A673 (cell line): ENCODE measurements at regions not wholly inside any gene's neighbourhood (a gene's known extent, or its start where the extent isn't known, plus 50 kb on each side); places are given as distances from the start of the nearest gene placed in this dataset.

Experiments used
- BruUV-seq: library from RNA; stranded (reverse); fragments of 400-500 nt; replicated peaks from 2 replicates; lab custom pipeline; 2021; lab: Mats Ljungman, UMichigan
- CTCF ChIA-PET: fragments of 300-600 bp; sonication (Branson Sonifier 250); formaldehyde crosslinking; loops from one replicate; lab custom pipeline; 2022; ENCODE audit warnings: antibody characterized with exemption; lab: Charles Lee
- POLR2A ChIA-PET: fragments of 300-600 bp; sonication (Branson Sonifier 250); formaldehyde crosslinking; loops from one replicate; lab custom pipeline; 2022; ENCODE audit warnings: antibody characterized with exemption; ENCODE audit not compliant: low non-redundant PET; lab: Charles Lee
- DNase-seq: peaks from one replicate; pipeline ENCODE4 v3.0.0-alpha.2; 2015; ENCODE audit warnings: low spot score
- H3K27ac ChIP-seq: fragments of 200-600 bp; sonication (generic); 2 replicates; pipeline ENCODE4 v1.5.1; 2016; ENCODE audit warnings: mixed run types, low read depth, mild to moderate bottlenecking, mixed read lengths, antibody characterized with exemption, low read length; ENCODE audit not compliant: poor library complexity, severe bottlenecking
- H3K27me3 ChIP-seq: fragments of 200-600 bp; sonication (generic); replicated peaks from 2 replicates; pipeline ENCODE4 v1.6.1; 2017; ENCODE audit warnings: mixed run types, low read depth, mild to moderate bottlenecking, mixed read lengths, antibody characterized with exemption, low read length; ENCODE audit not compliant: insufficient read depth, poor library complexity
- H3K36me3 ChIP-seq: fragments of 200-600 bp; sonication (generic); 2 replicates; pipeline ENCODE4 v1.6.1; 2016; ENCODE audit warnings: mixed run types, mild to moderate bottlenecking, mixed read lengths, antibody characterized with exemption, low read length; ENCODE audit not compliant: insufficient read depth, poor library complexity, severe bottlenecking
- H3K4me1 ChIP-seq: fragments of 200-600 bp; sonication (generic); 2 replicates; pipeline ENCODE4 v1.6.1; 2017; ENCODE audit warnings: mixed run types, mild to moderate bottlenecking, mixed read lengths, antibody characterized with exemption, low read length; ENCODE audit not compliant: insufficient read depth, poor library complexity, severe bottlenecking
- H3K4me3 ChIP-seq: fragments of 200-600 bp; sonication (generic); 2 replicates; pipeline ENCODE4 v1.5.1; 2016; ENCODE audit warnings: low read depth, mixed run types, mild to moderate bottlenecking, mixed read lengths, low read length; ENCODE audit not compliant: poor library complexity, severe bottlenecking
- H3K9me3 ChIP-seq: fragments of 200-600 bp; sonication (generic); 2 replicates; pipeline ENCODE4 v1.6.1; 2016; ENCODE audit warnings: mixed run types, low read depth, mild to moderate bottlenecking, mixed read lengths, antibody characterized with exemption, low read length; ENCODE audit not compliant: poor library complexity, severe bottlenecking
- EZH2 ChIP-seq: fragments of 200-600 bp; sonication (generic); IDR thresholded peaks from 2 replicates; pipeline ENCODE4 v1.6.1; 2017; ENCODE audit warnings: borderline replicate concordance, low read depth, mild to moderate bottlenecking, mixed read lengths, antibody characterized with exemption, low read length; ENCODE audit not compliant: poor library complexity, severe bottlenecking
- intact Hi-C: fragments of 100-400 bp; cut with micrococcal nuclease; formaldehyde crosslinking; loops from one replicate; pipeline ENCODE4 v1.10.0; 2022; ENCODE audit not compliant: unreplicated experiment
- TF ChIP-seq, protein P1 (sequence below): fragments of 300-800, 200-600 bp; sonication (generic); conservative IDR thresholded peaks from 2 replicates; pipeline ENCODE4 v1.5.1; 2017; ENCODE audit warnings: low read depth, mild to moderate bottlenecking, antibody characterized with exemption, low read length, moderate library complexity, mixed read lengths

DNA sequence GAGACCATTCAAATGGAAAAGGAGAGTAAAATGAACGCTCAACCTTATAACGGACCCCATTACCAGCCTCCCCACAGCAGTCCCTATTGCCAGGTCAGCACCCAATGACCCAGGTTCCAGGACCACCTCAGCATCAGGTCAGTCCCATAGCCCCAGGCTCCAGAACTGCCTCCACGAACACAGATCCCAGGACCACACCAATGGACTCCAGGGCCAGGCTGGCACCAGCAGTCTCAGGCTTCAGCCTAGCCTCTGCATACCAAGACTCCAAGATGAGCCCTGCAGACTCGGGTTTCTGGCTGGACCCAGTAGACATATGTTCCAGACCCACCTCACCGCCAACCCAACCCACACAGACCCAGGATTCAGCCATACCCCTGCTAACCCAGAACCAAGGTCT is 625.0 kb upstream of the RGS18 start:
- intact Hi-C loops = no loop called here
- BruUV-seq = no TSS peak
- no peak overlapping the region for H3K4me3 ChIP-seq
- no peak overlapping the region for H3K27ac ChIP-seq
- ChIA-PET POLR2A (no interaction called here), CTCF (no interaction called here)
- H3K27me3 ChIP-seq = no peaks in the 10 kb centered on the region
- H3K9me3 ChIP-seq = peaks cover 10% of the 10 kb centered on the region
- no peak for DNase-seq
- no peaks in the 10 kb centered on the region for H3K36me3 ChIP-seq
- peaks cover under 1% of the 10 kb centered on the region for H3K4me1 ChIP-seq
- no peak for TF ChIP-seq EZH2
- TF ChIP-seq, protein P1, sequence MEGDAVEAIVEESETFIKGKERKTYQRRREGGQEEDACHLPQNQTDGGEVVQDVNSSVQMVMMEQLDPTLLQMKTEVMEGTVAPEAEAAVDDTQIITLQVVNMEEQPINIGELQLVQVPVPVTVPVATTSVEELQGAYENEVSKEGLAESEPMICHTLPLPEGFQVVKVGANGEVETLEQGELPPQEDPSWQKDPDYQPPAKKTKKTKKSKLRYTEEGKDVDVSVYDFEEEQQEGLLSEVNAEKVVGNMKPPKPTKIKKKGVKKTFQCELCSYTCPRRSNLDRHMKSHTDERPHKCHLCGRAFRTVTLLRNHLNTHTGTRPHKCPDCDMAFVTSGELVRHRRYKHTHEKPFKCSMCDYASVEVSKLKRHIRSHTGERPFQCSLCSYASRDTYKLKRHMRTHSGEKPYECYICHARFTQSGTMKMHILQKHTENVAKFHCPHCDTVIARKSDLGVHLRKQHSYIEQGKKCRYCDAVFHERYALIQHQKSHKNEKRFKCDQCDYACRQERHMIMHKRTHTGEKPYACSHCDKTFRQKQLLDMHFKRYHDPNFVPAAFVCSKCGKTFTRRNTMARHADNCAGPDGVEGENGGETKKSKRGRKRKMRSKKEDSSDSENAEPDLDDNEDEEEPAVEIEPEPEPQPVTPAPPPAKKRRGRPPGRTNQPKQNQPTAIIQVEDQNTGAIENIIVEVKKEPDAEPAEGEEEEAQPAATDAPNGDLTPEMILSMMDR = no peak

DNA sequence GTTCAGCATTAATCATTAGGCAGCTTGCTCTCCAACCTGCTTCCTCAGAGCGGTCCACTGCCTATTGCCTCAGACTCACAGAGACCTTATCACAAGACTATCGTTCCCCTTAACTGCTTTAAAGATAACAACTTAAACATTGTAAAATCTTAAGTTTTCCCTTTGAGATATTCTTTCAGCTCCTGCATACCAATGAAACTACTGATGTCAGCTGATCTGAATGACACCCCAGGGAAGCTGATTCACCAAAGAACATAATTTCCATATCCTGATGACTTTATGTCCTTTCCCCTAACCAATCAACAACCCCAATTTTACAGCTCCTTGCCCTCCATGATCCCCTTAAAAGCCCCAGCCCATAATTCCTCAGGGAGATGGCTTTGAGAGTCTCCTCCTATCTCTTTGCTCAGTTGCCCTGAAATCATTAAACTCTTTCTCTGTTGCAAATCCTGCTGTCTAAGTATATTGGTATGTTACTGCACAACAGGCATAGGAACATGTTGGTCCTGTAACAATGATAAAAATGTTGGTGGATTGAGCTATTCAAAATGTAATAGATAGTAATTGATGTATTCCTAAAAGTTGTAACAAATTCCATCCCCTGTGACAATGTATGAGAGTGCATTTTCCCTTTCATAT is 621.4 kb upstream of the RGS18 start:
- H3K27me3 ChIP-seq = no peaks in the 10 kb centered on the region
- POLR2A ChIA-PET = no interaction called here

DNA sequence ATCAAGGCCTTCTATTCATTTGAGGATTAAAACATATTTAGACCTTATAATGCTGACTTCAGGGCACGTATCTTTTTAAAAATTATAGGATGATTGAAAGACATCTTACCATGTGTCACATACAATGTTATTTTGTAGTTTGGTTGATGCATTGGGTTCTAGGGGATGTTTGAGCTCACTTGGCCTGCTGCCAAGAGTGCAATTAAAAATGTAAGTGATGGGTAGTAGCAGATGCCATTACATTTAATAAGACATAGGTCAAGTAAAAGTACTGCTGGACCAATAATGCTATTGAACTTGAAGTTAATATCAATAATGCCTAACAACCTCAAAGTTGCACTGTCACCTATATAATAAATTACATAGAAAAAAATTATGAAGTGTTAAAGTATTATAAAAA is 616.5 kb upstream of the RGS18 start:
- DNase-seq = no peak
- TF ChIP-seq, protein P1 = no peak
- no peak for TF ChIP-seq EZH2
- POLR2A ChIA-PET = no interaction called here
- Histone ChIP-seq H3K9me3 (peaks cover 8% of the 10 kb centered on the region), H3K4me3 (no peak overlapping the region), H3K4me1 (no peaks in the 10 kb centered on the region), H3K36me3 (no peaks in the 10 kb centered on the region), H3K27ac (no peak overlapping the region), H3K27me3 (no peaks in the 10 kb centered on the region)
- no TSS peak for BruUV-seq
- CTCF ChIA-PET = no interaction called here
- intact Hi-C loops = no loop called here

More for the DNA sequence above, 621.4 kb upstream of the RGS18 start:
- no peak for DNase-seq
- Histone ChIP-seq H3K4me3 (no peak overlapping the region), H3K4me1 (no peaks in the 10 kb centered on the region), H3K9me3 (peaks cover 10% of the 10 kb centered on the region), H3K27ac (no peak overlapping the region), H3K36me3 (no peaks in the 10 kb centered on the region)
- CTCF ChIA-PET = no interaction called here
- intact Hi-C loops = no loop called here
- TF ChIP-seq, protein P1 = no peak
- TF ChIP-seq EZH2 = no peak
- BruUV-seq = no TSS peak
